NCI-H2196 treated with DMSO at 0.1 percent for 48 hours (cell line): ENCODE measurements at regions not wholly inside any gene's neighbourhood (a gene's known extent, or its start where the extent isn't known, plus 50 kb on each side); places are given as distances from the start of the nearest gene placed in this dataset.
"Not testable (repeated sequence)": the region's sequence is repeated elsewhere in the genome, so short reads cannot be mapped to it uniquely, and the experiment has no call there.

ENCODE experiments used
- DNase-seq: peaks from one replicate; lab custom pipeline; 2025; ENCODE audit not compliant: unreplicated experiment; lab: John Stamatoyannopoulos, UW

GRCh38 chr1:112855152-112855828 lies 100.7 kb downstream of the SLC16A1 start:
- DNase-seq = no peak

GRCh38 chr1:112854368-112854984 lies 101.5 kb downstream of the SLC16A1 start:
- not testable (repeated sequence) for DNase-seq

GRCh38 chr1:112853915-112854314 lies 102.1 kb downstream of the SLC16A1 start:
- DNase-seq = not testable (repeated sequence)

GRCh38 chr1:112852934-112853333 lies 103.1 kb downstream of the SLC16A1 start:
- DNase-seq = no peak

- DNase-seq = no peak
These were observed 103.7 kb downstream of the SLC16A1 start for GRCh38 chr1:112852276-112852675.

GRCh38 chr1:112850034-112850757 lies 105.8 kb downstream of the SLC16A1 start:
- no peak for DNase-seq

GRCh38 chr1:112849425-112850033 lies 106.5 kb downstream of the SLC16A1 start:
- no peak for DNase-seq

GRCh38 chr1:112841825-112842224 lies 114.2 kb downstream of the SLC16A1 start:
- DNase-seq = no peak

- DNase-seq = no peak
These were observed 115.1 kb downstream of the SLC16A1 start for GRCh38 chr1:112840631-112841624.

GRCh38 chr1:112836642-112837041 lies 119.4 kb downstream of the SLC16A1 start:
- DNase-seq = no peak

GRCh38 chr1:112833806-112834205 lies 118.7 kb upstream of the PPM1J start:
- no peak for DNase-seq

- DNase-seq = not testable (repeated sequence)
These were observed 117.1 kb upstream of the PPM1J start for GRCh38 chr1:112832259-112832658.

- not testable (repeated sequence) for DNase-seq
These were observed 114.6 kb upstream of the PPM1J start for GRCh38 chr1:112829691-112830090.

GRCh38 chr1:112828716-112829115 lies 113.6 kb upstream of the PPM1J start:
- DNase-seq = no peak

GRCh38 chr1:112827391-112827790 lies 112.3 kb upstream of the PPM1J start:
- DNase-seq = not testable (repeated sequence)

GRCh38 chr1:112826217-112826944 lies 111.2 kb upstream of the PPM1J start:
- no peak for DNase-seq

- DNase-seq = not testable (repeated sequence)
These were observed 110.6 kb upstream of the PPM1J start for GRCh38 chr1:112825563-112826216.

GRCh38 chr1:112825075-112825474 lies 109.9 kb upstream of the PPM1J start:
- not testable (repeated sequence) for DNase-seq
